ENCODE measurements at regions not wholly inside any gene's neighbourhood (a gene's known extent, or its start where the extent isn't known, plus 50 kb on each side); places are given as distances from the start of the nearest gene placed in this dataset.
"Not testable (repeated sequence)": the region's sequence is repeated elsewhere in the genome, so short reads cannot be mapped to it uniquely, and the experiment has no call there.

GRCh38 chr6:133085471-133085870 is 155.7 kb upstream of the EYA4 start:
- Histone ChIP-seq H3K4me3 (no peak overlapping the region), H3K27ac (no peak overlapping the region), H3K27me3 (no peaks in the 10 kb centered on the region), H3K9me3 (no peaks in the 10 kb centered on the region), H3K4me1 (no peaks in the 10 kb centered on the region), H3K36me3 (no peaks in the 10 kb centered on the region)
- intact Hi-C loops (cut with DNase I; ENCODE audit: low total_unique reads) = no loop called here
- TF ChIP-seq CTCF (IDR thresholded peaks at IDR 0.05) = no peak
- DNase-seq = no peak

GRCh38 chr6:133085896-133086295 is 155.3 kb upstream of the EYA4 start:
- Histone ChIP-seq H3K36me3 (no peaks in the 10 kb centered on the region), H3K27ac (no peak overlapping the region), H3K4me3 (no peak overlapping the region), H3K27me3 (no peaks in the 10 kb centered on the region), H3K9me3 (no peaks in the 10 kb centered on the region), H3K4me1 (no peaks in the 10 kb centered on the region)
- intact Hi-C loops (cut with DNase I; ENCODE audit: low total_unique reads) = no loop called here
- DNase-seq = no peak
- no peak for TF ChIP-seq CTCF (IDR thresholded peaks at IDR 0.05)

GRCh38 chr6:133088931-133089695 is 152.0 kb upstream of the EYA4 start:
- no peak for TF ChIP-seq CTCF (IDR thresholded peaks at IDR 0.05)
- H3K9me3 ChIP-seq = no peaks in the 10 kb centered on the region
- no peaks in the 10 kb centered on the region for H3K27me3 ChIP-seq
- no peak overlapping the region for H3K4me3 ChIP-seq
- no peaks in the 10 kb centered on the region for H3K36me3 ChIP-seq
- intact Hi-C loops (cut with DNase I; ENCODE audit: low total_unique reads) = no loop called here
- H3K27ac ChIP-seq = no peak overlapping the region
- no peaks in the 10 kb centered on the region for H3K4me1 ChIP-seq
- DNase-seq = no peak

GRCh38 chr6:133092199-133092598 is 149.0 kb upstream of the EYA4 start:
- DNase-seq = no peak
- Histone ChIP-seq H3K36me3 (no peaks in the 10 kb centered on the region), H3K27me3 (no peaks in the 10 kb centered on the region), H3K4me1 (no peaks in the 10 kb centered on the region), H3K4me3 (no peak overlapping the region), H3K27ac (no peak overlapping the region), H3K9me3 (no peaks in the 10 kb centered on the region)
- TF ChIP-seq CTCF (IDR thresholded peaks at IDR 0.05) = no peak
- intact Hi-C loops (cut with DNase I; ENCODE audit: low total_unique reads) = no loop called here

GRCh38 chr6:133092771-133093170 is 148.4 kb upstream of the EYA4 start:
- Histone ChIP-seq H3K4me3 (no peak overlapping the region), H3K36me3 (no peaks in the 10 kb centered on the region), H3K9me3 (no peaks in the 10 kb centered on the region), H3K27me3 (no peaks in the 10 kb centered on the region), H3K27ac (no peak overlapping the region), H3K4me1 (no peaks in the 10 kb centered on the region)
- intact Hi-C loops (cut with DNase I; ENCODE audit: low total_unique reads) = no loop called here
- DNase-seq = no peak
- no peak for TF ChIP-seq CTCF (IDR thresholded peaks at IDR 0.05)

- H3K36me3 ChIP-seq; DNase-seq; H3K27me3 ChIP-seq; H3K4me3 ChIP-seq; H3K4me1 ChIP-seq; intact Hi-C loops (cut with DNase I; ENCODE audit: low total_unique reads); H3K27ac ChIP-seq; H3K9me3 ChIP-seq: not testable (repeated sequence)
Observed at GRCh38 chr6:133093211-133093610, 147.9 kb upstream of the EYA4 start.

Data from tibial artery (tissue), 4 donors.